ENCODE measurements at regions not wholly inside any gene's neighbourhood (a gene's known extent, or its start where the extent isn't known, plus 50 kb on each side); places are given as distances from the start of the nearest gene placed in this dataset.

DNA sequence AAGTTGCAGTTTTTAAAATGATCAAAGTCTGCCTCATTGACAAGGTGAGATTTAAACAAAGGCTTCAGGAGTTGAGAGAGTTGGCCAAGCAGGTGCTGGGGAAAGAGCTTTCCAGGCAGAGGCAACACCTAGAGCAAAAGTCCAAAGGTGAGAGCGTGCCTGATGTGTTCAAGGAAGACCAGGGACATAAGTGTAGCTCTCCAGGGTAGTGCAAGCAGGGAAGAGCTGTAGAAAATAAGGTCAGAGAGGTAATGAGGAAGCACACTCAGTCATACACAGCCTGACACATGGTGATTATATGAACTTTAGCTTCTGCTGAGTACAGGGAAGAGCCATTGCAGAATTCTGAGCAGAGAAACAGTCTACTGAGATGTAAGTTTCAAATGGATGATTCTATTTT lies 265.0 kb upstream of the NWD2 start:
- TF ChIP-seq, protein P1, sequence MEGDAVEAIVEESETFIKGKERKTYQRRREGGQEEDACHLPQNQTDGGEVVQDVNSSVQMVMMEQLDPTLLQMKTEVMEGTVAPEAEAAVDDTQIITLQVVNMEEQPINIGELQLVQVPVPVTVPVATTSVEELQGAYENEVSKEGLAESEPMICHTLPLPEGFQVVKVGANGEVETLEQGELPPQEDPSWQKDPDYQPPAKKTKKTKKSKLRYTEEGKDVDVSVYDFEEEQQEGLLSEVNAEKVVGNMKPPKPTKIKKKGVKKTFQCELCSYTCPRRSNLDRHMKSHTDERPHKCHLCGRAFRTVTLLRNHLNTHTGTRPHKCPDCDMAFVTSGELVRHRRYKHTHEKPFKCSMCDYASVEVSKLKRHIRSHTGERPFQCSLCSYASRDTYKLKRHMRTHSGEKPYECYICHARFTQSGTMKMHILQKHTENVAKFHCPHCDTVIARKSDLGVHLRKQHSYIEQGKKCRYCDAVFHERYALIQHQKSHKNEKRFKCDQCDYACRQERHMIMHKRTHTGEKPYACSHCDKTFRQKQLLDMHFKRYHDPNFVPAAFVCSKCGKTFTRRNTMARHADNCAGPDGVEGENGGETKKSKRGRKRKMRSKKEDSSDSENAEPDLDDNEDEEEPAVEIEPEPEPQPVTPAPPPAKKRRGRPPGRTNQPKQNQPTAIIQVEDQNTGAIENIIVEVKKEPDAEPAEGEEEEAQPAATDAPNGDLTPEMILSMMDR (IDR thresholded peaks at IDR 0.05): no peak
- no peak for TF ChIP-seq ZFX (IDR thresholded peaks at IDR 0.05; ENCODE audit: borderline replicate concordance)
- no peak overlapping the region for H3K27ac ChIP-seq

DNA sequence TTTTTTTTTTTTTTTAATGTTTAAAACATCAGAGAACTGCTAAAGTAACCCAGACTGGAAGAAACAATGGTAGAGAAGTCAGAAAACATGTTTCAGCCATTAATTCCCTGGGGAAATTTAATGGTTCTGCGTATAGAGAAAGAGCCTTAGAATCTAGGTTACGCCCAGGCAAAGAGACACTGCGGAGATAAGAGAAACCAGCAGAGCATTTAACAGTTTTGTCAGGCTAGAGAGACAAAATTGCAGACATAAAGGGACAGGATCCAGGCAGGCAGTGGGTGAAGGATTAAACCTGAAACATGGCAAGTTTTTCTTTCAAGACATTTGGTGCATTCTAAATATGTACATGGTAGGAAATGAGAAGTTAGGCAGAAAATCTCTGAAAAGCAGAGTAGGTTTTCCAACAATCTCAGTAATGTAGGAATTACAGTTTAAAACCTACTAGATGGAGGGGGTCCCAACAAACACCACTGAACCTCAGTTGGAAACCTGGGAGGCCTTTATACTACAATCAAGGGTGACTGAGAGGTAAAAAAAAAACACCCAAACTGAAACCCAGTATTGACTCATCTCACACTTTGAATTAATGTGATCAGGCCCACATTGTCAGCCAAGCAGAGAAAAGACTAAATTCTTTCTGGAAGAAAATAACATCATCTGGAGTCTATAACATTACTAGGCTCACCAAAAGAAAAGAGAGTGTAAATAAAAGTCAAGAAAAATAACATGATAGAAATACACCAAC lies 254.2 kb upstream of the NWD2 start:
- no peak for TF ChIP-seq ZFX (IDR thresholded peaks at IDR 0.05; ENCODE audit: borderline replicate concordance)
- TF ChIP-seq, protein P1 (IDR thresholded peaks at IDR 0.05): no peak
- no peak overlapping the region for H3K27ac ChIP-seq

DNA sequence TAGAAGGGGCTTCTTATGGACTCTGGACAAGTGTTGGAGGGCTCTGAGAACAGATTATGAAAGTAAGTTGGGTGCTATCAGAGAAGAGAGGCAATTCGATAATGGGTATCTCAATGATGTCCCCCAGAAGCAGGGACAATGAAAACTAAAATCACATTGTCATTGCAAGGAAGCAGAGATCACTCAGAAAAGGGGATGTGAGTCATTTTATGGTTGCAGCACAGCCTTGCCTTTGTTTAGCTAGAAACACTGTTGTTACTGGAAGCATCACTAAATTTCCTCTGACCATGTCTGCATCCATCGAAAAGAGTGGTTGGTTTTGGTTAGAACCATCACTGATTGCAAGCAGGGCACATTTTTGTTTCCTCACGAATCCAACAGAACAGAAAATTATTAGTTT lies 246.8 kb upstream of the NWD2 start:
- no peak for TF ChIP-seq ZFX (IDR thresholded peaks at IDR 0.05; ENCODE audit: borderline replicate concordance)
- TF ChIP-seq, protein P1 (IDR thresholded peaks at IDR 0.05): no peak
- H3K27ac ChIP-seq: no peak overlapping the region

DNA sequence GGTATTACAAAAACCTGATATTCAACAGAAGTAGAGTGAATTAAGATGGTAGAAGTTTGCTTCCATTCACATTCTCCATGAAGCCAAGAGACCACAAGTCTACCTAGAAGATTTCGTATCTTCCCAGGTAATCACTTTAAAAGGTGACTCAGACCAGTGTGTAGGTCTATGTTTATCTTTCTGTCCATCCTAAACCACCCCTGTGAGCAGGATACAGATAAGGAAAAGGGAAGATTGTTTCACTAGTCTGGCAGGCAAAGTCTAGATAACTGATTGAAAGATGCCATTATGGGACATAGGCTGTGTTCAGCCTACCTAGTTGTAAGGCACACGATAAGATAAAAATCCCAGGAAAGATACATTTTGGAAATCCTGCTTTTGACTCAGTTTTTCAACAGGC lies 244.3 kb upstream of the NWD2 start:
- H3K27ac ChIP-seq: no peak overlapping the region

DNA sequence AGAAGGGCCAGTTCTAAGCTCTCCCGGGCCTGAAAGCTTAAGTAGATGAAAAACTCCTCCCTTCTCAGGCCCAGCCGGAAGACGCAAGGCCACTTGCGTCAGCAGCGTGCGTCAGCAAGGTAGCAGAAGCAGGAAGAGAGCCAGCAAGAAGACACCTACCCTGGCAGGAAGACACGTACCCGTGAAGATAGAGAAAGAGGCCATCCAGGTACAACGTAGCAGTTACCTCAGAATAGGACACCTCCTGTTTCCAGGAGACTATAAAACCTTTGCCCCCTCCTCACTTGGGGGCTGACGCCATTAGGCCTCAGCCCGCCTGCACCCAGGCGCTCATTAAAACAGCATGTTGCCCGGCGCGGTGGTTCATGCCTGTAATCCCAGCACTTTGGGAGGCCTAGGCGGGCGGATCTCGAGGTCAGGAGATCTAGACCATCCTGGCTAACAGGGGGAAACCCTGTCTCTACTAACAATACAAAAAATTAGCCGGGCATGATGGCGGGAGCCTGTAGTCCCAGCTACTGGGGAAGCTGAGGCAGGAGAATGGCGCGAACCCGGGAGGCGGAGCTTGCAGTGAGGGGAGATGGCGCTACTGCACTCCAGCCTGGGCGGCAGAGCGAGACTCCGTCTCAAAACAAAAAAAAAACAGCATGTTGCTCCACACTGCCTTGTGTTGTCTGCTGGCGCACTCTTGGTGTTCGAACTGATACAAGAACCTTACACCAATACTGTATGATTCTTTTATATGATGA lies 242.7 kb upstream of the NWD2 start:
- no peak overlapping the region for H3K27ac ChIP-seq
- no peak for TF ChIP-seq ZFX (IDR thresholded peaks at IDR 0.05; ENCODE audit: borderline replicate concordance)
- TF ChIP-seq, protein P1 (IDR thresholded peaks at IDR 0.05): no peak

More for the DNA sequence above, 244.3 kb upstream of the NWD2 start:
- TF ChIP-seq, protein P1 (IDR thresholded peaks at IDR 0.05): no peak
- TF ChIP-seq ZFX (IDR thresholded peaks at IDR 0.05; ENCODE audit: borderline replicate concordance): no peak

DNA sequence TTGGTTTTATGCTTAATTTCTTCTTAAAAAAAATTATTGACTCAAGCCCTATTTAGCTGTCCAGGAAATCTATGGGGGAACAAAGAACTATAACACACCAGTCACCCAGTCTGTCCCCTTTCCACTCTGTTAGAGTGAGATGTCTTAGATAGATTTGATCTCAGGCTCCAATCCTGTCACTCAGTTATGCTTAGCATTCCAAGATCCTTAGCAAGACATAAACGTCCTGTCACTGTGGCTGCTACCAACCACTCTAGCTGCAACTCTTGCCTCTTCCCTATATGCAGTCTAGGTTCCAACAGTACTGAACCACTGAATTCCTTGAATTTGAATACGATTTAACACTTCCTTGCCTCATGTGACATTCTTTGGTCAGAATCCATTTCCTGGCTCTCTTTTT lies 241.9 kb upstream of the NWD2 start:
- no peak overlapping the region for H3K27ac ChIP-seq
- TF ChIP-seq, protein P1 (IDR thresholded peaks at IDR 0.05): no peak
- no peak for TF ChIP-seq ZFX (IDR thresholded peaks at IDR 0.05; ENCODE audit: borderline replicate concordance)

DNA sequence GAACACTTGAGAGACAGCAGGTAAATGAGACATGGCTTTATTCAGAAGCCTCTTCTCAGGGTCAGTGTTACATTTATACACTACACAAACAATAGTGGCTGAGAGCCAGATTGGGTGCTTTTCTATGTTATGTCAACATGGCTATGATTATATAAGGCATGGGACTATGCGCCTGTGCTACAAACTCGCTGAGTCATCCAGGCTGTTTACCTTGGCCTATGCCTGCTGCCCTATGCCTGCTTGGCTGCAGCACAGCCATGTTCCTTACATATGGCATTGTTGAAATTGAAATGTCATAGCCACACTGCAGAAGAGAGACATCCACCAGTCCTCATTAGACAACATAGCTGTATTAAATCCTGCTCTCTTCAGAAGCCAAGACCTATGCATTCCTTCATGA lies 236.3 kb upstream of the NWD2 start:
- no peak for TF ChIP-seq ZFX (IDR thresholded peaks at IDR 0.05; ENCODE audit: borderline replicate concordance)
- TF ChIP-seq, protein P1 (IDR thresholded peaks at IDR 0.05): no peak
- peak overlapping the region; percentile 77 for H3K27ac ChIP-seq
